DOHH2 (cell line): ENCODE measurements at regions not wholly inside any gene's neighbourhood (a gene's known extent, or its start where the extent isn't known, plus 50 kb on each side); places are given as distances from the start of the nearest gene placed in this dataset.

Experiments used
- EZH2phosphoT487 ChIP-seq: fragments of 200-600 bp; sonication (generic); IDR thresholded peaks from 2 replicates; pipeline ENCODE4 v1.6.1; 2017; ENCODE audit warnings: borderline replicate concordance, mild to moderate bottlenecking, antibody characterized with exemption, low read length, moderate library complexity, mixed read lengths
- TF ChIP-seq, protein P1 (sequence below): fragments of 200-600 bp; sonication (generic); IDR thresholded peaks from one replicate; pipeline ENCODE4 v1.5.1; 2014; ENCODE audit warnings: antibody characterized with exemption, mild to moderate bottlenecking, low read depth, low read length; ENCODE audit not compliant: poor library complexity, severe bottlenecking

DNA sequence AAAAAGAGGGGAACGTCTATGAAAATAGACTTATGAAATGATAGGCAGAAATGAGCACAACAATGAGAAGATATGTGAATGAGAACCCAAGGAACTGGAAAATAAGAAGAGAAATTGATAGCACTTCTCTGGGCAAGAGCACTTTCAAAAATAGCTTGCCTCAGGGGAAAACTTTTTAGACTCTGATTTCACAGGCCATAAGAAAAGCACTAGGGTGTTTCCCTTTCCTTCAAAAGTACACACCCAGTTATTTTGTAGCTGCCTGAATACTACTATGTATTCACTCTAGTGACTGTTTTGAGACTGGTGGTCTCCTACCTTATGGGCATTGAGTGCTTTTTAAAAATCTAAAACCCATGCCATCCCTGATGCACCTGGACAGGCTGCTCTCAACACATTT is 172.3 kb upstream of the SOX6 start:
- TF ChIP-seq, protein P1, sequence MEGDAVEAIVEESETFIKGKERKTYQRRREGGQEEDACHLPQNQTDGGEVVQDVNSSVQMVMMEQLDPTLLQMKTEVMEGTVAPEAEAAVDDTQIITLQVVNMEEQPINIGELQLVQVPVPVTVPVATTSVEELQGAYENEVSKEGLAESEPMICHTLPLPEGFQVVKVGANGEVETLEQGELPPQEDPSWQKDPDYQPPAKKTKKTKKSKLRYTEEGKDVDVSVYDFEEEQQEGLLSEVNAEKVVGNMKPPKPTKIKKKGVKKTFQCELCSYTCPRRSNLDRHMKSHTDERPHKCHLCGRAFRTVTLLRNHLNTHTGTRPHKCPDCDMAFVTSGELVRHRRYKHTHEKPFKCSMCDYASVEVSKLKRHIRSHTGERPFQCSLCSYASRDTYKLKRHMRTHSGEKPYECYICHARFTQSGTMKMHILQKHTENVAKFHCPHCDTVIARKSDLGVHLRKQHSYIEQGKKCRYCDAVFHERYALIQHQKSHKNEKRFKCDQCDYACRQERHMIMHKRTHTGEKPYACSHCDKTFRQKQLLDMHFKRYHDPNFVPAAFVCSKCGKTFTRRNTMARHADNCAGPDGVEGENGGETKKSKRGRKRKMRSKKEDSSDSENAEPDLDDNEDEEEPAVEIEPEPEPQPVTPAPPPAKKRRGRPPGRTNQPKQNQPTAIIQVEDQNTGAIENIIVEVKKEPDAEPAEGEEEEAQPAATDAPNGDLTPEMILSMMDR, result no peak
- TF ChIP-seq EZH2phosphoT487, result no peak
